Neural cell (in vitro differentiated cells): ENCODE measurements at regions not wholly inside any gene's neighbourhood (a gene's known extent, or its start where the extent isn't known, plus 50 kb on each side); places are given as distances from the start of the nearest gene placed in this dataset.

ENCODE experiments used
- H2AFZ ChIP-seq: fragments of 200-600, 300-800 bp; sonication (generic), shearing (Covaris generic); 2 replicates; pipeline ENCODE4 v1.6.0; 2014; ENCODE audit warnings: low read depth, mild to moderate bottlenecking, antibody characterized with exemption, low read length, moderate library complexity
- H3F3A ChIP-seq: fragments of 200-600 bp; shearing (Covaris generic); 2 replicates; pipeline ENCODE4 v1.6.1; 2016; ENCODE audit warnings: mild to moderate bottlenecking, moderate library complexity, mixed read lengths, antibody characterized with exemption, low read length; ENCODE audit not compliant: insufficient read depth, poor library complexity, severe bottlenecking
- H3K27ac ChIP-seq: fragments of 200-600, 300-800 bp; sonication (generic), shearing (Covaris generic); 2 replicates; pipeline ENCODE4 v1.5.1; 2014; ENCODE audit warnings: mild to moderate bottlenecking, low read length, moderate library complexity
- H3K27me3 ChIP-seq: fragments of 300-800, 200-600 bp; sonication (generic), shearing (Covaris generic); 2 replicates; pipeline ENCODE4 v1.6.0; 2014; ENCODE audit warnings: mild to moderate bottlenecking, low read depth, low read length, moderate library complexity; ENCODE audit not compliant: insufficient read depth
- H3K36me3 ChIP-seq: fragments of 300-800, 200-600 bp; sonication (generic), shearing (Covaris generic); 2 replicates; pipeline ENCODE4 v1.5.1; 2014; ENCODE audit warnings: mild to moderate bottlenecking, antibody characterized with exemption, low read length, moderate library complexity; ENCODE audit not compliant: insufficient read depth
- H3K4me2 ChIP-seq: fragments of 300-800, 200-600 bp; sonication (generic), shearing (Covaris generic); 2 replicates; pipeline ENCODE4 v1.6.0; 2014; ENCODE audit warnings: mild to moderate bottlenecking, low read length
- H3K4me3 ChIP-seq: fragments of 300-800, 200-600 bp; sonication (generic), shearing (Covaris generic); 2 replicates; pipeline ENCODE4 v1.5.1; 2014; ENCODE audit warnings: mild to moderate bottlenecking, low read length, moderate library complexity
- H3K79me2 ChIP-seq: fragments of 200-600 bp; shearing (Covaris generic); replicated peaks from 2 replicates; pipeline ENCODE4 v1.6.0; 2014; ENCODE audit warnings: mild to moderate bottlenecking, low read length, moderate library complexity; ENCODE audit not compliant: insufficient read depth
- H3K9ac ChIP-seq: fragments of 300-800, 200-600 bp; sonication (generic), shearing (Covaris generic); 2 replicates; pipeline ENCODE4 v1.6.1; 2016; ENCODE audit warnings: mild to moderate bottlenecking, low read length, mixed read lengths
- H3K9me2 ChIP-seq: fragments of 200-600 bp; shearing (Covaris generic); 2 replicates; pipeline ENCODE4 v1.6.1; 2016; ENCODE audit warnings: mild to moderate bottlenecking, low read length, mixed read lengths; ENCODE audit not compliant: insufficient read depth
- H3K9me3 ChIP-seq: fragments of 200-600, 300-800 bp; sonication (generic), shearing (Covaris generic); 2 replicates; pipeline ENCODE4 v1.6.1; 2016; ENCODE audit warnings: mild to moderate bottlenecking, mixed run types, low read length, moderate library complexity, mixed read lengths
- H4K20me1 ChIP-seq: fragments of 200-600 bp; shearing (Covaris generic); 2 replicates; pipeline ENCODE4 v1.6.1; 2016; ENCODE audit warnings: mild to moderate bottlenecking, mixed run types; ENCODE audit not compliant: insufficient read depth
- EP300 ChIP-seq: fragments of 450-650 bp; conservative IDR thresholded peaks from 2 replicates; pipeline ENCODE4 v1.6.1; 2014; ENCODE audit warnings: antibody characterized with exemption, mild to moderate bottlenecking, moderate library complexity; ENCODE audit not compliant: poor library complexity, severe bottlenecking
- EZH2 ChIP-seq: fragments of 200-600, 300-800 bp; shearing (Covaris generic), sonication (generic); IDR thresholded peaks from 2 replicates; pipeline ENCODE4 v1.6.1; 2014; ENCODE audit warnings: antibody characterized with exemption, low read length, borderline replicate concordance, mild to moderate bottlenecking; ENCODE audit not compliant: insufficient read depth, poor library complexity, severe bottlenecking
- MXI1 ChIP-seq: fragments of 450-650 bp; conservative IDR thresholded peaks from 2 replicates; pipeline ENCODE4 v1.6.1; 2014; ENCODE audit warnings: antibody characterized with exemption, mild to moderate bottlenecking; ENCODE audit not compliant: poor library complexity, severe bottlenecking
- POLR2AphosphoS5 ChIP-seq: IDR thresholded peaks from 2 replicates; pipeline ENCODE4 v1.6.1; 2012
- RAD21 ChIP-seq: fragments of 450-650 bp; conservative IDR thresholded peaks from 2 replicates; pipeline ENCODE4 v1.6.1; 2014; ENCODE audit warnings: antibody characterized with exemption, mild to moderate bottlenecking, moderate library complexity
- SMC3 ChIP-seq: fragments of 450-650 bp; conservative IDR thresholded peaks from 2 replicates; pipeline ENCODE4 v1.6.1; 2014; ENCODE audit warnings: antibody characterized with exemption, mild to moderate bottlenecking, moderate library complexity; ENCODE audit not compliant: poor library complexity
- TAF1 ChIP-seq: IDR thresholded peaks from 2 replicates; pipeline ENCODE4 v1.6.1; 2012; ENCODE audit warnings: low read depth
- TF ChIP-seq, protein P1 (sequence below): fragments of 450-650 bp; IDR thresholded peaks from 2 replicates; pipeline ENCODE4 v1.5.1; 2014; ENCODE audit warnings: antibody characterized with exemption, mild to moderate bottlenecking, moderate library complexity; ENCODE audit not compliant: poor library complexity, severe bottlenecking
- TF ChIP-seq, protein P2 (sequence below): IDR thresholded peaks from 2 replicates; pipeline ENCODE4 v1.6.1; 2012; ENCODE audit warnings: borderline replicate concordance

DNA sequence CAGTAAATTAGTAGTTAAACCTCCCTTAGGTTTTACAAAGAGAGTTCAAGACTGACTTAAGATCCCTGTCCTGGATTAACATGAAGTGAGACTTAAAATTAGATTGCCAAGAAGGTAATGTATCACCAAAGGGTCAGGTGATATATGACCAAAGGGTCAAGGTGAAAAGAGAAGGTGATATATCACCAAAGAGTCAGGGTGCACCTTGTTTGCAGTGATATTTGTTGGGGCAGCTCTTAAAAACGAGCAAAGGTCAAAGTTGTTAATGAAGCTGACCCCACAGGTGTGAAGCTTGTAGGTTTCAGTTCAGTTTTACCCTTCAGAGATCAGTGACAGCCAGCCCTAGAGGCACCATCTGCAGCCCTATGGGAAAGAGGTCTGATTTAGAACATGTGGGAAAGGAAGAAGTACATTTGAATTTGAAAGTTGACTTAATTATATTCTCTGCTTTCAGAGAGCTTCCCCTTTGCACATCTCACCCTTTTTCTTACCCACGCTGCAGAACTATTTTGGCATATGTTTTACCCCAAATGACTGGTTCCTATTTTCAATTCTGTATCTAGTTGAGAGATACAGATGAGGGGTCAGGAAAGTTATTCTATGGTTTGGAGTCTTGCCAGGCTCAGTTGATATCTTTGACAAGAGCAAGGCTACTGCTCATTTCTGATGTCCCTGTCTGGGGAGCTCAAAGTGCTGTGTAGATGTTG is 170.8 kb downstream of the S1PR1 start:
- Histone ChIP-seq H3K4me3 (no peak overlapping the region), H3K4me2 (no peak overlapping the region), H3F3A (no peaks in the 10 kb centered on the region), H3K9me3 (no peaks in the 10 kb centered on the region), H4K20me1 (no peaks in the 10 kb centered on the region), H2AFZ (no peak overlapping the region), H3K27ac (no peak overlapping the region), H3K9ac (no peak overlapping the region), H3K79me2 (no peaks in the 10 kb centered on the region), H3K27me3 (no peaks in the 10 kb centered on the region), H3K9me2 (no peaks in the 10 kb centered on the region), H3K36me3 (no peaks in the 10 kb centered on the region)
- TF ChIP-seq EP300 (no peak), EZH2 (no peak), TAF1 (no peak), MXI1 (no peak), SMC3 (no peak), RAD21 (no peak), POLR2AphosphoS5 (no peak)
- TF ChIP-seq, protein P1, sequence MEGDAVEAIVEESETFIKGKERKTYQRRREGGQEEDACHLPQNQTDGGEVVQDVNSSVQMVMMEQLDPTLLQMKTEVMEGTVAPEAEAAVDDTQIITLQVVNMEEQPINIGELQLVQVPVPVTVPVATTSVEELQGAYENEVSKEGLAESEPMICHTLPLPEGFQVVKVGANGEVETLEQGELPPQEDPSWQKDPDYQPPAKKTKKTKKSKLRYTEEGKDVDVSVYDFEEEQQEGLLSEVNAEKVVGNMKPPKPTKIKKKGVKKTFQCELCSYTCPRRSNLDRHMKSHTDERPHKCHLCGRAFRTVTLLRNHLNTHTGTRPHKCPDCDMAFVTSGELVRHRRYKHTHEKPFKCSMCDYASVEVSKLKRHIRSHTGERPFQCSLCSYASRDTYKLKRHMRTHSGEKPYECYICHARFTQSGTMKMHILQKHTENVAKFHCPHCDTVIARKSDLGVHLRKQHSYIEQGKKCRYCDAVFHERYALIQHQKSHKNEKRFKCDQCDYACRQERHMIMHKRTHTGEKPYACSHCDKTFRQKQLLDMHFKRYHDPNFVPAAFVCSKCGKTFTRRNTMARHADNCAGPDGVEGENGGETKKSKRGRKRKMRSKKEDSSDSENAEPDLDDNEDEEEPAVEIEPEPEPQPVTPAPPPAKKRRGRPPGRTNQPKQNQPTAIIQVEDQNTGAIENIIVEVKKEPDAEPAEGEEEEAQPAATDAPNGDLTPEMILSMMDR = no peak
- TF ChIP-seq, protein P2, sequence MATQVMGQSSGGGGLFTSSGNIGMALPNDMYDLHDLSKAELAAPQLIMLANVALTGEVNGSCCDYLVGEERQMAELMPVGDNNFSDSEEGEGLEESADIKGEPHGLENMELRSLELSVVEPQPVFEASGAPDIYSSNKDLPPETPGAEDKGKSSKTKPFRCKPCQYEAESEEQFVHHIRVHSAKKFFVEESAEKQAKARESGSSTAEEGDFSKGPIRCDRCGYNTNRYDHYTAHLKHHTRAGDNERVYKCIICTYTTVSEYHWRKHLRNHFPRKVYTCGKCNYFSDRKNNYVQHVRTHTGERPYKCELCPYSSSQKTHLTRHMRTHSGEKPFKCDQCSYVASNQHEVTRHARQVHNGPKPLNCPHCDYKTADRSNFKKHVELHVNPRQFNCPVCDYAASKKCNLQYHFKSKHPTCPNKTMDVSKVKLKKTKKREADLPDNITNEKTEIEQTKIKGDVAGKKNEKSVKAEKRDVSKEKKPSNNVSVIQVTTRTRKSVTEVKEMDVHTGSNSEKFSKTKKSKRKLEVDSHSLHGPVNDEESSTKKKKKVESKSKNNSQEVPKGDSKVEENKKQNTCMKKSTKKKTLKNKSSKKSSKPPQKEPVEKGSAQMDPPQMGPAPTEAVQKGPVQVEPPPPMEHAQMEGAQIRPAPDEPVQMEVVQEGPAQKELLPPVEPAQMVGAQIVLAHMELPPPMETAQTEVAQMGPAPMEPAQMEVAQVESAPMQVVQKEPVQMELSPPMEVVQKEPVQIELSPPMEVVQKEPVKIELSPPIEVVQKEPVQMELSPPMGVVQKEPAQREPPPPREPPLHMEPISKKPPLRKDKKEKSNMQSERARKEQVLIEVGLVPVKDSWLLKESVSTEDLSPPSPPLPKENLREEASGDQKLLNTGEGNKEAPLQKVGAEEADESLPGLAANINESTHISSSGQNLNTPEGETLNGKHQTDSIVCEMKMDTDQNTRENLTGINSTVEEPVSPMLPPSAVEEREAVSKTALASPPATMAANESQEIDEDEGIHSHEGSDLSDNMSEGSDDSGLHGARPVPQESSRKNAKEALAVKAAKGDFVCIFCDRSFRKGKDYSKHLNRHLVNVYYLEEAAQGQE = no peak

DNA sequence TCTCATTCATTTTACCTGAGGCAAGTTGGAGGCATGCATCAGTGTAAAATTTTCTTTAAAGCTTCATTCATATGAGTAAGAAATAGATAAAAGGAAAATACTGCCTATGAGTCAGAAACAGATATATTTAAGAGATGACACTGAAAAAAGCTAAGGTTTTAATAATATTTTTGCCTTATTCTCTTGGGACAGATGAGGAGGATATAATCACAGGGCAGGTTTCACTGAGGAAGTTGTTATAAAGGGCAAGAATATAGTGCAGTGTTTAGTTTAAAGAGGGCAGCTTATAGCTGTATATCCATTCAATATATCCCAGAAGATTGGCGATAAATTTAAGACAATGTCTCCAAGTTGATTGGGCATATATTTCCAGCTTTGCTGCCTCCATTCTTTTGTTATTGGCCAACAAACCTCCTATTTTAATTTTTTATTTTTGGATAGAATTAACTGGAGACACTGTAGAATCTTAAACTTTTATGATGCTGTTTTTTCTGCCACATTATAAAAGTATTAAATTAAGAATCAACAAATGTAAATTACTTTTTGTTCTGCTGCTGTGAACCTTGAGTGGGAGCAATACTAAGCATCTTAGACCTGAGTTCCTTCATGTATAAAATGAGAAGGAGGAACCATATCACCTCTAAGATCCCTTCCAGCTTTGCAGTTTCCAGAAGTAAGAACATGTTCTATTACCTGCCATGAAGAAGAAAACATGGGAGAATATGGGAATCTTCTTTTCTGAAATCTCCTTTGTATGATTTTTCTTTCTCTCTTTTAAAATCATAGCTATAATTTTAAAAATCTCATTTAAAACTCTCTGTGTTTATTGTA is 171.6 kb downstream of the S1PR1 start:
- Histone ChIP-seq H3K36me3 (no peaks in the 10 kb centered on the region), H3F3A (no peaks in the 10 kb centered on the region), H3K4me3 (no peak overlapping the region), H2AFZ (no peak overlapping the region), H3K79me2 (no peaks in the 10 kb centered on the region), H3K9me2 (no peaks in the 10 kb centered on the region), H3K27ac (no peak overlapping the region), H4K20me1 (no peaks in the 10 kb centered on the region), H3K9ac (no peak overlapping the region), H3K9me3 (no peaks in the 10 kb centered on the region), H3K4me2 (no peak overlapping the region), H3K27me3 (no peaks in the 10 kb centered on the region)
- TF ChIP-seq, protein P2 = no peak
- no peak for TF ChIP-seq SMC3
